IPS-NIHi11 (cell line): ENCODE measurements at regions not wholly inside any gene's neighbourhood (a gene's known extent, or its start where the extent isn't known, plus 50 kb on each side); places are given as distances from the start of the nearest gene placed in this dataset.

Experiments used
- DNase-seq: peaks from one replicate; pipeline ENCODE4 v3.0.0; 2012; ENCODE audit warnings: mixed read lengths, low spot score

GRCh38 chr12:97335115-97335514, 127.5 kb upstream of the RMST start:
- DNase-seq: no peak

- no peak for DNase-seq
These were observed 125.5 kb upstream of the RMST start for GRCh38 chr12:97336900-97337751.

GRCh38 chr12:97342130-97342529, 120.5 kb upstream of the RMST start:
- DNase-seq: no peak

GRCh38 chr12:97347956-97348355, 114.6 kb upstream of the RMST start:
- no peak for DNase-seq

GRCh38 chr12:97358361-97358760, 104.2 kb upstream of the RMST start:
- no peak for DNase-seq

GRCh38 chr12:97359021-97359690, 103.4 kb upstream of the RMST start:
- no peak for DNase-seq

GRCh38 chr12:97363693-97364092, 98.9 kb upstream of the RMST start:
- no peak for DNase-seq

GRCh38 chr12:97368462-97369163, 94.0 kb upstream of the RMST start:
- peak; percentile 14 for DNase-seq

GRCh38 chr12:97375310-97375709, 87.3 kb upstream of the RMST start:
- no peak for DNase-seq

- DNase-seq: no peak
These were observed 82.2 kb upstream of the RMST start for GRCh38 chr12:97380440-97380839.

GRCh38 chr12:97385121-97385520, 77.5 kb upstream of the RMST start:
- DNase-seq: no peak

GRCh38 chr12:97386133-97386581, 76.4 kb upstream of the RMST start:
- no peak for DNase-seq

GRCh38 chr12:97387844-97388243, 74.8 kb upstream of the RMST start:
- no peak for DNase-seq

- no peak for DNase-seq
These were observed 67.9 kb upstream of the RMST start for GRCh38 chr12:97394657-97395056.

- DNase-seq: peak; percentile 50
These were observed 65.6 kb upstream of the RMST start for GRCh38 chr12:97397008-97397407.

- DNase-seq: no peak
These were observed 63.9 kb upstream of the RMST start for GRCh38 chr12:97398704-97399103.

GRCh38 chr12:97404093-97404492, 58.5 kb upstream of the RMST start:
- DNase-seq: no peak

- DNase-seq: peak; percentile 73
These were observed 58.1 kb upstream of the RMST start for GRCh38 chr12:97404543-97404942.

GRCh38 chr12:97408363-97408762, 54.2 kb upstream of the RMST start:
- no peak for DNase-seq

GRCh38 chr12:97411341-97411740, 51.3 kb upstream of the RMST start:
- no peak for DNase-seq
